Hepatocyte (in vitro differentiated cells): ENCODE measurements at regions not wholly inside any gene's neighbourhood (a gene's known extent, or its start where the extent isn't known, plus 50 kb on each side); places are given as distances from the start of the nearest gene placed in this dataset.

Experiments used
- DNase-seq: peaks from one replicate; pipeline ENCODE4 v3.0.0-alpha.2; 2016; ENCODE audit warnings: low spot score
- H2AFZ ChIP-seq: fragments of 200-600 bp; sonication (generic); 2 replicates; pipeline ENCODE4 v1.6.0; 2016; ENCODE audit warnings: antibody characterized with exemption, mild to moderate bottlenecking
- H3K27ac ChIP-seq: fragments of 200-600 bp; sonication (generic); 2 replicates; pipeline ENCODE4 v1.5.1; 2016; ENCODE audit warnings: mild to moderate bottlenecking
- H3K27me3 ChIP-seq: fragments of 200-600 bp; sonication (generic); 2 replicates; pipeline ENCODE4 v1.6.1; 2016
- H3K36me3 ChIP-seq: fragments of 200-600 bp; sonication (generic); replicated peaks from 2 replicates; pipeline ENCODE4 v1.5.1; 2016; ENCODE audit warnings: low read depth; ENCODE audit not compliant: insufficient read depth
- H3K4me1 ChIP-seq: fragments of 200-600 bp; sonication (generic); 2 replicates; pipeline ENCODE4 v1.5.1; 2016; ENCODE audit warnings: mild to moderate bottlenecking, moderate library complexity; ENCODE audit not compliant: insufficient read depth
- H3K4me2 ChIP-seq: fragments of 200-600 bp; sonication (generic); 2 replicates; pipeline ENCODE4 v1.6.0; 2016
- H3K4me3 ChIP-seq: fragments of 200-600 bp; sonication (generic); 2 replicates; pipeline ENCODE4 v1.5.1; 2016; ENCODE audit warnings: mild to moderate bottlenecking
- H3K79me2 ChIP-seq: fragments of 200-600 bp; sonication (generic); 2 replicates; pipeline ENCODE4 v1.6.0; 2017; ENCODE audit warnings: mild to moderate bottlenecking
- H3K9me2 ChIP-seq: fragments of 200-600 bp; sonication (generic); replicated peaks from 2 replicates; pipeline ENCODE4 v1.6.0; 2017; ENCODE audit warnings: mild to moderate bottlenecking; ENCODE audit not compliant: insufficient read depth
- H3K9me3 ChIP-seq: fragments of 200-600 bp; sonication (generic); 2 replicates; pipeline ENCODE4 v1.5.1; 2016; ENCODE audit warnings: low read depth, mild to moderate bottlenecking
- H4K20me1 ChIP-seq: fragments of 200-600 bp; sonication (generic); 2 replicates; pipeline ENCODE4 v1.6.0; 2016; ENCODE audit warnings: mild to moderate bottlenecking; ENCODE audit not compliant: insufficient read depth, poor library complexity, severe bottlenecking
- CTCF ChIP-seq: fragments of 200-600 bp; sonication (generic); IDR thresholded peaks from 2 replicates; pipeline ENCODE4 v1.5.1; 2016; ENCODE audit warnings: antibody characterized with exemption, mild to moderate bottlenecking; ENCODE audit not compliant: poor library complexity
- EZH2 ChIP-seq: fragments of 200-600 bp; sonication (generic); IDR thresholded peaks from 2 replicates; pipeline ENCODE4 v1.6.1; 2016; ENCODE audit warnings: antibody characterized with exemption, mild to moderate bottlenecking, borderline replicate concordance
- EZH2phosphoT487 ChIP-seq: fragments of 200-600 bp; sonication (generic); IDR thresholded peaks from one replicate; pipeline ENCODE4 v1.6.1; 2018; ENCODE audit warnings: antibody characterized with exemption, mild to moderate bottlenecking, low read depth, moderate library complexity; ENCODE audit not compliant: unreplicated experiment, severe bottlenecking
- WGBS: methylation state at CpG from one replicate; pipeline ENCODE4 v1.1.6; 2016; ENCODE audit warnings: low lambda C conversion rate; ENCODE audit errors: missing lambda C conversion rate; 5-methylcytosine and 5-hydroxymethylcytosine counted together

- Histone ChIP-seq H2AFZ (no peak overlapping the region), H4K20me1 (no peaks in the 10 kb centered on the region), H3K9me2 (no peaks in the 10 kb centered on the region), H3K4me2 (no peak overlapping the region), H3K27ac (no peak overlapping the region), H3K9me3 (no peaks in the 10 kb centered on the region), H3K4me1 (no peaks in the 10 kb centered on the region), H3K36me3 (no peaks in the 10 kb centered on the region), H3K27me3 (no peaks in the 10 kb centered on the region), H3K79me2 (no peaks in the 10 kb centered on the region), H3K4me3 (no peak overlapping the region)
- no peak for DNase-seq
- TF ChIP-seq CTCF = no peak
- no peak for TF ChIP-seq EZH2
- TF ChIP-seq EZH2phosphoT487 = no peak
- WGBS = 84% methylated on average over 2 of the region's 2 CpGs
Observed at GRCh38 chr3:160057331-160057730, 68.7 kb downstream of the IL12A start.

- Histone ChIP-seq H2AFZ (no peak overlapping the region), H3K4me3 (no peak overlapping the region), H3K27me3 (no peaks in the 10 kb centered on the region), H3K79me2 (no peaks in the 10 kb centered on the region), H3K9me2 (no peaks in the 10 kb centered on the region), H3K27ac (no peak overlapping the region), H3K4me1 (no peaks in the 10 kb centered on the region), H3K36me3 (no peaks in the 10 kb centered on the region), H3K9me3 (no peaks in the 10 kb centered on the region), H3K4me2 (no peak overlapping the region), H4K20me1 (no peaks in the 10 kb centered on the region)
- DNase-seq = no peak
- TF ChIP-seq EZH2phosphoT487 (no peak), CTCF (no peak), EZH2 (no peak)
- 94% methylated on average over 25 of the region's 32 CpGs for WGBS
Observed at GRCh38 chr3:160060409-160061027, 71.9 kb downstream of the IL12A start.

- WGBS = 95% methylated on average over 12 of the region's 12 CpGs
- H4K20me1 ChIP-seq = no peaks in the 10 kb centered on the region
- no peak overlapping the region for H3K4me3 ChIP-seq
- H3K9me3 ChIP-seq = no peaks in the 10 kb centered on the region
- no peak overlapping the region for H2AFZ ChIP-seq
- TF ChIP-seq CTCF (no peak), EZH2phosphoT487 (no peak), EZH2 (no peak)
- H3K4me2 ChIP-seq = no peak overlapping the region
- DNase-seq = no peak
- H3K27ac ChIP-seq = no peak overlapping the region
- H3K4me1 ChIP-seq = no peaks in the 10 kb centered on the region
- no peaks in the 10 kb centered on the region for H3K36me3 ChIP-seq
- H3K9me2 ChIP-seq = no peaks in the 10 kb centered on the region
- H3K27me3 ChIP-seq = no peaks in the 10 kb centered on the region
- no peaks in the 10 kb centered on the region for H3K79me2 ChIP-seq
Observed at GRCh38 chr3:160061525-160061924, 72.9 kb downstream of the IL12A start.

- no peaks in the 10 kb centered on the region for H3K4me1 ChIP-seq
- no peak overlapping the region for H2AFZ ChIP-seq
- H4K20me1 ChIP-seq = no peaks in the 10 kb centered on the region
- H3K27me3 ChIP-seq = no peaks in the 10 kb centered on the region
- H3K4me2 ChIP-seq = no peak overlapping the region
- no peaks in the 10 kb centered on the region for H3K79me2 ChIP-seq
- H3K9me3 ChIP-seq = no peaks in the 10 kb centered on the region
- no peak overlapping the region for H3K27ac ChIP-seq
- no peak for DNase-seq
- 92% methylated on average over 4 of the region's 4 CpGs for WGBS
- H3K9me2 ChIP-seq = no peaks in the 10 kb centered on the region
- no peaks in the 10 kb centered on the region for H3K36me3 ChIP-seq
- TF ChIP-seq CTCF = no peak
- H3K4me3 ChIP-seq = no peak overlapping the region
Observed at GRCh38 chr3:160065282-160065681, 76.6 kb downstream of the IL12A start.
